H1 (cell line): ENCODE measurements at regions not wholly inside any gene's neighbourhood (a gene's known extent, or its start where the extent isn't known, plus 50 kb on each side); places are given as distances from the start of the nearest gene placed in this dataset.
A peak's percentile ranks its signal among the peaks of the same experiment; 100 is the strongest.

ENCODE experiments used
- CTCF ChIA-PET: fragments of 300-600 bp; sonication (Branson Sonifier 250); formaldehyde crosslinking; loops from one replicate; lab custom pipeline; 2021; ENCODE audit not compliant: partially characterized antibody; lab: Charles Lee
- POLR2A ChIA-PET: fragments of 300-600 bp; sonication (Branson Sonifier 250); formaldehyde crosslinking; loops from one replicate; lab custom pipeline; 2021; ENCODE audit warnings: inconsistent platforms; ENCODE audit not compliant: partially characterized antibody; lab: Charles Lee
- DNase-seq, 2 experiments: peaks; one replicate each; pipeline versions ENCODE4 v3.0.0 to v3.0.0-alpha.2; 2010 to 2022; ENCODE audit warnings: low spot score in 2 of 2, low read depth in 1 of 2, mixed read lengths in 1 of 2
- FAIRE-seq: peaks from 2 replicates; lab custom pipeline; 2011; peaks lifted over from hg19 to GRCh38; lab: Jason Lieb, UNC
- H2AFZ ChIP-seq: 2 replicates; pipeline ENCODE4 v1.8.1; 2012; ENCODE audit warnings: low read length, inconsistent platforms
- H2AK5ac ChIP-seq: 2 replicates; pipeline ENCODE4 v1.6.1; 2013; ENCODE audit warnings: low read depth, low read length
- H2BK120ac ChIP-seq: replicated peaks from 2 replicates; pipeline ENCODE3; 2013; ENCODE audit warnings: low read depth, low read length, inconsistent platforms
- H2BK12ac ChIP-seq: 2 replicates; pipeline ENCODE4 v1.6.1; 2013; ENCODE audit warnings: low read depth, low read length
- H2BK15ac ChIP-seq: 2 replicates; pipeline ENCODE4 v1.6.1; 2013; ENCODE audit warnings: low read length
- H2BK20ac ChIP-seq: 2 replicates; pipeline ENCODE4 v1.6.1; 2013; ENCODE audit warnings: low read length
- H2BK5ac ChIP-seq: 2 replicates; pipeline ENCODE4 v1.6.1; 2013; ENCODE audit warnings: low read depth, low read length
- H3K14ac ChIP-seq: 2 replicates; pipeline ENCODE4 v1.6.1; 2013; ENCODE audit warnings: inconsistent platforms; ENCODE audit not compliant: insufficient read length
- H3K18ac ChIP-seq: 2 replicates; pipeline ENCODE4 v1.6.1; 2013; ENCODE audit warnings: low read length; ENCODE audit errors: extremely low read depth
- H3K23ac ChIP-seq: 2 replicates; pipeline ENCODE4 v1.6.1; 2013; ENCODE audit warnings: inconsistent platforms; ENCODE audit not compliant: insufficient read length
- H3K23me2 ChIP-seq: 2 replicates; pipeline ENCODE4 v1.6.1; 2013; ENCODE audit warnings: low read depth, low read length
- H3K27ac ChIP-seq: 2 replicates; pipeline ENCODE4 v1.6.1; 2011; ENCODE audit warnings: low read depth, low read length, inconsistent platforms
- H3K27me3 ChIP-seq, 4 experiments: replicated peaks in 1 of 4; 1 replicate in 1 of 4; 2 replicates in 3 of 4; pipeline versions ENCODE4 v1.6.1 to v1.8.1; 2011 to 2013; ENCODE audit warnings: low read length in 3 of 4, mild to moderate bottlenecking in 3 of 4, inconsistent platforms in 2 of 4, mixed read lengths in 2 of 4, moderate library complexity in 1 of 4; ENCODE audit not compliant: control insufficient read depth in 3 of 4, insufficient read depth in 3 of 4; ENCODE audit errors: extremely low read depth in 1 of 4
- H3K36me3 ChIP-seq, 4 experiments: 2 replicates each; pipeline versions ENCODE4 v1.6.1 to v1.8.1; 2011 to 2013; ENCODE audit warnings: mild to moderate bottlenecking in 4 of 4, low read length in 3 of 4, moderate library complexity in 2 of 4, control low read depth in 1 of 4, inconsistent platforms in 1 of 4; ENCODE audit not compliant: insufficient read depth in 4 of 4, control insufficient read depth in 2 of 4
- H3K4ac ChIP-seq: replicated peaks from 2 replicates; pipeline ENCODE3; 2013; ENCODE audit warnings: low read length, low read depth, mixed read lengths, inconsistent platforms; ENCODE audit not compliant: insufficient read length
- H3K4me1 ChIP-seq, 4 experiments: replicated peaks in 1 of 4; 1 replicate in 1 of 4; 2 replicates in 3 of 4; pipeline versions ENCODE4 v1.6.1 to v1.8.1; 2011 to 2013; ENCODE audit warnings: low read length in 3 of 4, inconsistent platforms in 2 of 4, mixed read lengths in 1 of 4; ENCODE audit not compliant: insufficient read depth in 4 of 4, control insufficient read depth in 3 of 4
- H3K4me2 ChIP-seq, 2 experiments: 2 replicates each; pipeline versions ENCODE4 v1.6.1 to v1.8.1; 2011 to 2013; ENCODE audit warnings: low read depth in 2 of 2, low read length in 2 of 2, control low read depth in 1 of 2, inconsistent platforms in 1 of 2, mild to moderate bottlenecking in 1 of 2; ENCODE audit not compliant: insufficient read depth in 1 of 2
- H3K4me3 ChIP-seq, 4 experiments: fragments of 200-600, 300-600 bp in 1 of 4; sonication (generic), shearing (Covaris generic), sonication (Bioruptor Twin) in 1 of 4; 2 replicates each; pipeline versions ENCODE4 v1.5.1 to v1.8.1; 2011 to 2016; ENCODE audit warnings: low read length in 4 of 4, low read depth in 3 of 4, control low read depth in 2 of 4, inconsistent platforms in 2 of 4, mild to moderate bottlenecking in 2 of 4, mixed read lengths in 1 of 4, moderate library complexity in 1 of 4; ENCODE audit not compliant: insufficient read depth in 2 of 4; ENCODE audit errors: extremely low read depth in 1 of 4
- H3K56ac ChIP-seq: replicated peaks from 2 replicates; pipeline ENCODE3; 2013; ENCODE audit warnings: low read depth, mild to moderate bottlenecking, mixed read lengths, low read length, inconsistent platforms; ENCODE audit not compliant: insufficient read length
- H3K79me1 ChIP-seq: 2 replicates; pipeline ENCODE4 v1.6.1; 2013; ENCODE audit warnings: low read depth, low read length, control low read depth
- H3K79me2 ChIP-seq, 2 experiments: 2 replicates each; pipeline versions ENCODE4 v1.6.1 to v1.8.1; 2012 to 2013; ENCODE audit warnings: low read length in 2 of 2, mild to moderate bottlenecking in 2 of 2, inconsistent platforms in 1 of 2; ENCODE audit not compliant: insufficient read depth in 2 of 2, control insufficient read depth in 1 of 2
- H3K9ac ChIP-seq, 4 experiments: replicated peaks in 1 of 4; 1 replicate in 1 of 4; 2 replicates in 3 of 4; pipeline versions ENCODE4 v1.6.1 to v1.8.1; 2011 to 2013; ENCODE audit warnings: low read depth in 3 of 4, low read length in 3 of 4, control low read depth in 2 of 4, mild to moderate bottlenecking in 2 of 4, moderate library complexity in 2 of 4, inconsistent platforms in 1 of 4; ENCODE audit errors: extremely low read depth in 1 of 4
- H3K9me3 ChIP-seq, 2 experiments: 2 replicates each; pipeline versions ENCODE4 v1.6.1 to v1.8.1; 2012 to 2013; ENCODE audit warnings: mild to moderate bottlenecking in 2 of 2, moderate library complexity in 2 of 2, control low read depth in 1 of 2, inconsistent platforms in 1 of 2, low read depth in 1 of 2, low read length in 1 of 2, mixed read lengths in 1 of 2; ENCODE audit not compliant: insufficient read depth in 2 of 2
- H4K20me1 ChIP-seq, 2 experiments: replicated peaks in 1 of 2; 2 replicates each; pipeline versions ENCODE3 to v1.8.1; 2011 to 2013; ENCODE audit warnings: inconsistent platforms in 2 of 2, low read length in 2 of 2, mild to moderate bottlenecking in 1 of 2; ENCODE audit not compliant: insufficient read depth in 2 of 2, control insufficient read depth in 1 of 2
- H4K5ac ChIP-seq: 2 replicates; pipeline ENCODE4 v1.6.1; 2013; ENCODE audit warnings: low read length, low read depth, mixed read lengths, inconsistent platforms; ENCODE audit not compliant: insufficient read length
- H4K8ac ChIP-seq: 2 replicates; pipeline ENCODE4 v1.8.0; 2013; ENCODE audit warnings: mild to moderate bottlenecking, moderate library complexity, low read length, inconsistent platforms; ENCODE audit not compliant: insufficient read depth; ENCODE audit errors: extremely low read depth
- H4K91ac ChIP-seq: replicated peaks from 2 replicates; pipeline ENCODE3; 2013; ENCODE audit warnings: low read length, mixed read lengths, inconsistent platforms; ENCODE audit not compliant: insufficient read length
- CBX5 ChIP-seq: fragments of 300-800, 300-1000 bp; sonication (generic); IDR thresholded peaks from 2 replicates; pipeline ENCODE4 v1.7.1; 2016; ENCODE audit warnings: antibody characterized with exemption, low read length, low read depth
- CREB1 ChIP-seq: IDR thresholded peaks from 2 replicates; pipeline ENCODE4 v1.6.1; 2012; ENCODE audit warnings: inconsistent platforms
- EGR1 ChIP-seq: IDR thresholded peaks from 2 replicates; pipeline ENCODE4 v1.6.1; 2011; ENCODE audit warnings: low read depth, low read length, borderline replicate concordance
- KDM1A ChIP-seq: fragments of 200-600, 300-600 bp; sonication (generic); IDR thresholded peaks from 2 replicates; pipeline ENCODE4 v1.7.1; 2016; ENCODE audit warnings: mild to moderate bottlenecking, low read length, borderline replicate concordance
- KDM4A ChIP-seq: IDR thresholded peaks from one replicate; pipeline ENCODE4 v1.7.1; 2012; ENCODE audit warnings: low read depth, mild to moderate bottlenecking, moderate library complexity, low read length, inconsistent platforms; ENCODE audit not compliant: severe bottlenecking
- MAFK ChIP-seq: IDR thresholded peaks from 2 replicates; pipeline ENCODE4 v1.6.1; 2012; ENCODE audit warnings: low read depth, mild to moderate bottlenecking, improper control_type of control experiment, low read length
- NANOG ChIP-seq: IDR thresholded peaks from 2 replicates; pipeline ENCODE4 v1.6.1; 2011; ENCODE audit warnings: low read length, low read depth, mild to moderate bottlenecking, inconsistent platforms; ENCODE audit not compliant: insufficient read depth, poor library complexity, severe bottlenecking
- POLR2AphosphoS5 ChIP-seq: IDR thresholded peaks from 2 replicates; pipeline ENCODE4 v1.6.1; 2011; ENCODE audit warnings: low read depth, low read length
- RAD21 ChIP-seq, 2 experiments: IDR thresholded peaks in 1 of 2; conservative IDR thresholded peaks in 1 of 2; 2 replicates each; pipeline ENCODE4 v1.6.1; 2011; ENCODE audit warnings: low read depth in 2 of 2, low read length in 2 of 2, improper control_type of control experiment in 1 of 2, inconsistent platforms in 1 of 2, mild to moderate bottlenecking in 1 of 2, moderate library complexity in 1 of 2
- SIX5 ChIP-seq: IDR thresholded peaks from 2 replicates; pipeline ENCODE4 v1.6.1; 2011; ENCODE audit warnings: mild to moderate bottlenecking, low read depth, low read length
- SUZ12 ChIP-seq: fragments of 200-600 bp; sonication (generic); IDR thresholded peaks from 2 replicates; pipeline ENCODE4 v1.6.1; 2012; ENCODE audit warnings: mild to moderate bottlenecking, inconsistent platforms, low read length, moderate library complexity, mixed read lengths
- ZNF274 ChIP-seq: IDR thresholded peaks from 2 replicates; pipeline ENCODE4 v1.7.0; 2012; ENCODE audit warnings: low read length, borderline replicate concordance; ENCODE audit errors: extremely low read depth
- WGBS, 2 experiments: shearing (Covaris generic) in 1 of 2; methylation state at CpG; one replicate each; pipeline versions ENCODE4 v1.1.6 to v1.1.7; 2013 to 2015; ENCODE audit warnings: low lambda C conversion rate in 2 of 2, mixed read lengths in 2 of 2, inconsistent platforms in 1 of 2, low coverage in 1 of 2, missing lambda C conversion rate in 1 of 2; ENCODE audit not compliant: insufficient replicate concordance in 2 of 2, insufficient coverage in 1 of 2, insufficient read length in 1 of 2; ENCODE audit errors: extremely low coverage in 1 of 2, missing lambda C conversion rate in 1 of 2; 5-methylcytosine and 5-hydroxymethylcytosine counted together

- Histone ChIP-seq H3K79me2 (no peaks in the 10 kb centered on the region), H3K27ac (no peak overlapping the region), H3K4me2 (no peak overlapping the region), H2BK5ac (no peak overlapping the region), H3K36me3 (no peaks in the 10 kb centered on the region), H3K23me2 (no peaks in the 10 kb centered on the region), H3K56ac (no peak overlapping the region), H4K5ac (no peak overlapping the region), H3K27me3 (no peaks in the 10 kb centered on the region), H2BK20ac (no peak overlapping the region), H3K23ac (no peak overlapping the region), H2AK5ac (no peak overlapping the region), H4K8ac (no peak overlapping the region), H2AFZ (0 out of 2 replicates have a peak overlapping the region, but pooled peaks have one; percentile 51), H3K79me1 (no peaks in the 10 kb centered on the region), H3K4me3 (no peak overlapping the region), H3K18ac (no peak overlapping the region)
- CTCF ChIA-PET, result no interaction called here
- POLR2A ChIA-PET, result no interaction called here
- 90% methylated on average over 3 of the region's 3 CpGs; no CpG with 5 or more reads in 1 of the 2 experiments for WGBS, 2 experiments
- TF ChIP-seq KDM1A (no peak), NANOG (no peak), CBX5 (no peak), SIX5 (no peak), EGR1 (no peak), RAD21 (IDR thresholded peaks at IDR 0.05 in 1 of 2, conservative IDR thresholded peaks at IDR 0.05 in 1 of 2; ENCODE audit: low read depth in 2 of 2, low read length in 2 of 2) (no peak), SUZ12 (no peak), ZNF274 (no peak), POLR2AphosphoS5 (no peak), KDM4A (no peak), MAFK (no peak), CREB1 (no peak)
- TF ChIP-seq, all 59 proteins: peak for 0
- H3K4me1 ChIP-seq, result no peaks in the 10 kb centered on the region
- H2BK15ac ChIP-seq, result no peak overlapping the region
- no peak overlapping the region for H2BK120ac ChIP-seq
- H2BK12ac ChIP-seq, result no peak overlapping the region
- no peaks in the 10 kb centered on the region for H4K20me1 ChIP-seq
- no peak overlapping the region for H3K14ac ChIP-seq
- FAIRE-seq, result no peak
- H3K4ac ChIP-seq, result no peak overlapping the region
- no peak overlapping the region for H4K91ac ChIP-seq
- H3K9me3 ChIP-seq, result no peaks in the 10 kb centered on the region
- no peak overlapping the region for H3K9ac ChIP-seq
- DNase-seq, result no peak
Measured at GRCh38 chr5:103909391-103909790, 346.8 kb upstream of the NUDT12 start.
